GM23338 (cell line): ENCODE measurements at regions not wholly inside any gene's neighbourhood (a gene's known extent, or its start where the extent isn't known, plus 50 kb on each side); places are given as distances from the start of the nearest gene placed in this dataset.

ENCODE experiments used
- CTCF ChIP-seq, 2 experiments: fragments of 200-600 bp in 1 of 2; sonication (generic) in 1 of 2; conservative IDR thresholded peaks; 2 replicates each; pipeline versions ENCODE4 v1.5.1 to v1.6.1; 2016 to 2017; ENCODE audit warnings: antibody characterized with exemption in 2 of 2, low read depth in 2 of 2, mild to moderate bottlenecking in 2 of 2, moderate library complexity in 1 of 2
- EZH2phosphoT487 ChIP-seq: fragments of 200-600 bp; sonication (generic); IDR thresholded peaks from one replicate; pipeline ENCODE4 v1.8.1; 2018; ENCODE audit warnings: antibody characterized with exemption; ENCODE audit not compliant: unreplicated experiment
- POLR2AphosphoS5 ChIP-seq: IDR thresholded peaks from 2 replicates; pipeline ENCODE4 v1.6.1; 2016; ENCODE audit warnings: antibody characterized with exemption, low read depth
- REST ChIP-seq: IDR thresholded peaks from one replicate; pipeline ENCODE4 v1.6.1; 2018; ENCODE audit warnings: antibody characterized with exemption; ENCODE audit not compliant: unreplicated experiment
- TF ChIP-seq, protein P1 (sequence below): IDR thresholded peaks from 2 replicates; pipeline ENCODE4 v1.6.1; 2016; ENCODE audit warnings: antibody characterized with exemption

- TF ChIP-seq, protein P1, sequence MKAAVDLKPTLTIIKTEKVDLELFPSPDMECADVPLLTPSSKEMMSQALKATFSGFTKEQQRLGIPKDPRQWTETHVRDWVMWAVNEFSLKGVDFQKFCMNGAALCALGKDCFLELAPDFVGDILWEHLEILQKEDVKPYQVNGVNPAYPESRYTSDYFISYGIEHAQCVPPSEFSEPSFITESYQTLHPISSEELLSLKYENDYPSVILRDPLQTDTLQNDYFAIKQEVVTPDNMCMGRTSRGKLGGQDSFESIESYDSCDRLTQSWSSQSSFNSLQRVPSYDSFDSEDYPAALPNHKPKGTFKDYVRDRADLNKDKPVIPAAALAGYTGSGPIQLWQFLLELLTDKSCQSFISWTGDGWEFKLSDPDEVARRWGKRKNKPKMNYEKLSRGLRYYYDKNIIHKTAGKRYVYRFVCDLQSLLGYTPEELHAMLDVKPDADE, result no peak
- TF ChIP-seq REST (no peak), POLR2AphosphoS5 (no peak), CTCF (conservative IDR thresholded peaks at IDR 0.05; ENCODE audit: low read depth in 2 of 2) (no peak), EZH2phosphoT487 (no peak)
Measured at GRCh38 chr5:82509762-82510161, 231.6 kb upstream of the RPS23 start.
